ENCODE measurements at regions not wholly inside any gene's neighbourhood (a gene's known extent, or its start where the extent isn't known, plus 50 kb on each side); places are given as distances from the start of the nearest gene placed in this dataset.
A peak's percentile ranks its signal among the peaks of the same experiment; 100 is the strongest.

DNA sequence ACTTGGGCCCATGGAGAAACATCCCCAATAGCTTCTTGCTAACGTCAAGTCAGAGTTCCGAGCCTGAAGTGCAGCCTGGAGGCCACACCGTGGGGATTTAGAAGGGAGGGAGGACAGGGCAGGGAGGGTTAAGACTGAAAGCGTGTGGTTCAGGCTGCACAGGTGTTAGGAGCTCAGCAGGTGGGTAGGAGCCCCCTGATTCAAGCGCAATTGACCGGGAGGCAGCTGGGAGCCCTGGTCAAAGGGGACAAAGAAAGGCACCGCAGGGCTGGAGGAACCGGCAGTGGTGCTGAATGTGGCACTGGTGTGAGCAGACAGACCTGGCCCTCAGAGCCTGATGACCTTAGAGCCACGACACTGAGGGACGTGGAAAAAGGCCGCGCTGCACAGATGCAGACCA, 149.6 kb downstream of the TMEM18 start:
- intact Hi-C loops (cut with DNase I): no loop called here
- Histone ChIP-seq H3K4me3 (no peak overlapping the region), H3K36me3 (no peaks in the 10 kb centered on the region), H3K27me3 (no peaks in the 10 kb centered on the region), H3K9me3 (no peaks in the 10 kb centered on the region), H3K4me1 (no peaks in the 10 kb centered on the region), H3K27ac (no peak overlapping the region)
- DNase-seq (no peak), ATAC-seq (no peak)
- no peak for TF ChIP-seq POLR2A (IDR thresholded peaks at IDR 0.05)
- TF ChIP-seq, protein P1, sequence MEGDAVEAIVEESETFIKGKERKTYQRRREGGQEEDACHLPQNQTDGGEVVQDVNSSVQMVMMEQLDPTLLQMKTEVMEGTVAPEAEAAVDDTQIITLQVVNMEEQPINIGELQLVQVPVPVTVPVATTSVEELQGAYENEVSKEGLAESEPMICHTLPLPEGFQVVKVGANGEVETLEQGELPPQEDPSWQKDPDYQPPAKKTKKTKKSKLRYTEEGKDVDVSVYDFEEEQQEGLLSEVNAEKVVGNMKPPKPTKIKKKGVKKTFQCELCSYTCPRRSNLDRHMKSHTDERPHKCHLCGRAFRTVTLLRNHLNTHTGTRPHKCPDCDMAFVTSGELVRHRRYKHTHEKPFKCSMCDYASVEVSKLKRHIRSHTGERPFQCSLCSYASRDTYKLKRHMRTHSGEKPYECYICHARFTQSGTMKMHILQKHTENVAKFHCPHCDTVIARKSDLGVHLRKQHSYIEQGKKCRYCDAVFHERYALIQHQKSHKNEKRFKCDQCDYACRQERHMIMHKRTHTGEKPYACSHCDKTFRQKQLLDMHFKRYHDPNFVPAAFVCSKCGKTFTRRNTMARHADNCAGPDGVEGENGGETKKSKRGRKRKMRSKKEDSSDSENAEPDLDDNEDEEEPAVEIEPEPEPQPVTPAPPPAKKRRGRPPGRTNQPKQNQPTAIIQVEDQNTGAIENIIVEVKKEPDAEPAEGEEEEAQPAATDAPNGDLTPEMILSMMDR (IDR thresholded peaks at IDR 0.05): no peak
- WGBS (ENCODE audit: insufficient coverage, low coverage, low lambda C conversion rate, missing lambda C conversion rate): 29% methylated on average over 10 of the region's 12 CpGs

- intact Hi-C loops (cut with DNase I): no loop called here
- H3K4me3 ChIP-seq: no peak overlapping the region
- 83% methylated on average over 5 of the region's 5 CpGs for WGBS (ENCODE audit: insufficient coverage, low coverage, low lambda C conversion rate, missing lambda C conversion rate)
- DNase-seq (no peak), ATAC-seq (no peak)
- H3K36me3 ChIP-seq: no peaks in the 10 kb centered on the region
- H3K27ac ChIP-seq: no peak overlapping the region
- TF ChIP-seq, protein P1 (IDR thresholded peaks at IDR 0.05): no peak
- no peak for TF ChIP-seq POLR2A (IDR thresholded peaks at IDR 0.05)
- H3K4me1 ChIP-seq: no peaks in the 10 kb centered on the region
- H3K9me3 ChIP-seq: no peaks in the 10 kb centered on the region
- H3K27me3 ChIP-seq: no peaks in the 10 kb centered on the region
Measured at GRCh38 chr2:526918-527317, 150.3 kb downstream of the TMEM18 start.

DNA sequence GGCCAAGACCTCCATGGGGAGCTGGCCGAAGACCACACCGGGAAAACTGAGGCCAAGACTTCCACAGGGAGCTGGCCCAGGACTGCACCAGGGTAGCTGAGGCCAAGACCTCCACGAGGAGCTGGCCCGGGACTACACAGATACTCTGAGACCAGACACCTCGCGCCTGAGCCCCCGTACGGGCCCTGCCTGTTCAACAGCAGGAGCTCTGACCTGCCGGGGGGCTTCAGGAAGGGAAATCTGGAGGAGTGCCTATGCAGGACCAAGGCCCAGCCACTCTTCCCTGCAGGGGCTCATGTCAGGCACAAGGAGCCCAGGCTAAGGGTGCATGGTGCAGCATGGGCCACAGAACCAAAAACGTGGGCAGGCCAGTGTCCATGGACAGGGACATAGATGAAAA, 151.6 kb downstream of the TMEM18 start:
- Histone ChIP-seq H3K4me3 (no peak overlapping the region), H3K27me3 (no peaks in the 10 kb centered on the region), H3K27ac (no peak overlapping the region), H3K9me3 (no peaks in the 10 kb centered on the region), H3K36me3 (no peaks in the 10 kb centered on the region), H3K4me1 (no peaks in the 10 kb centered on the region)
- ATAC-seq: peak in 1 of 4 donors; percentile 22
- intact Hi-C loops (cut with DNase I): no loop called here
- 92% methylated on average over 2 of the region's 10 CpGs for WGBS (ENCODE audit: insufficient coverage, low coverage, low lambda C conversion rate, missing lambda C conversion rate)
- no peak for DNase-seq
- TF ChIP-seq POLR2A (IDR thresholded peaks at IDR 0.05): no peak
- TF ChIP-seq, protein P1 (IDR thresholded peaks at IDR 0.05): no peak

DNA sequence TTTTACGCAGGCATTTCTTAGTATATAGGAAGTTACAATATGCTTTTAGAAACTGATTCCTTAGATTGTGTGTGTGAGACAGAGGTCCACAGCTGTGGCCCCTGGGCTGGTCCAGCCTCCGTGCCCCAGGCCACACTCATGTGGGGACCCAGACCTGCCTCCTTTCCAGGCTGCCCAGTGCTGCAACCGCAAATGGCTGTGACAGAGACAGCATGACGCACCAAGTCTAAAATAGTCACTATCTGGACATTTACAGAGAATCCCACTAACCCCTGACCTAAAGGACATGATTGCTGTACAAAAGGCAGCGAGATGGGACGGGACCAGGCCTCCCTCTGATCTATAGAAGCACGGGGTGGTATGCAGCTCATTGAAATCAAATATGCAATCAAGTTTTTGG, 152.2 kb downstream of the TMEM18 start:
- Histone ChIP-seq H3K4me3 (no peak overlapping the region), H3K27ac (no peak overlapping the region), H3K27me3 (no peaks in the 10 kb centered on the region), H3K36me3 (no peaks in the 10 kb centered on the region), H3K4me1 (no peaks in the 10 kb centered on the region), H3K9me3 (no peaks in the 10 kb centered on the region)
- DNase-seq: no peak
- intact Hi-C loops (cut with DNase I): no loop called here
- TF ChIP-seq, protein P1 (IDR thresholded peaks at IDR 0.05): no peak
- no peak for TF ChIP-seq POLR2A (IDR thresholded peaks at IDR 0.05)
- 52% methylated on average over 5 of the region's 7 CpGs for WGBS (ENCODE audit: insufficient coverage, low coverage, low lambda C conversion rate, missing lambda C conversion rate)
- no peak for ATAC-seq

GRCh38 chr2:524442-524841, 152.8 kb downstream of the TMEM18 start:
- WGBS (ENCODE audit: insufficient coverage, low coverage, low lambda C conversion rate, missing lambda C conversion rate): 25% methylated on average over 2 of the region's 3 CpGs
- no peaks in the 10 kb centered on the region for H3K4me1 ChIP-seq
- no peak overlapping the region for H3K27ac ChIP-seq
- intact Hi-C loops (cut with DNase I): no loop called here
- H3K27me3 ChIP-seq: no peaks in the 10 kb centered on the region
- DNase-seq: no peak
- ATAC-seq: no peak
- no peaks in the 10 kb centered on the region for H3K36me3 ChIP-seq
- no peaks in the 10 kb centered on the region for H3K9me3 ChIP-seq
- no peak overlapping the region for H3K4me3 ChIP-seq
- TF ChIP-seq, protein P1 (IDR thresholded peaks at IDR 0.05): no peak
- TF ChIP-seq POLR2A (IDR thresholded peaks at IDR 0.05): no peak
